ENCODE measurements at regions not wholly inside any gene's neighbourhood (a gene's known extent, or its start where the extent isn't known, plus 50 kb on each side); places are given as distances from the start of the nearest gene placed in this dataset.

GRCh38 chr5:128591598-128592455, 53.8 kb upstream of the FBN2 start:
- no peak for DNase-seq

DNA sequence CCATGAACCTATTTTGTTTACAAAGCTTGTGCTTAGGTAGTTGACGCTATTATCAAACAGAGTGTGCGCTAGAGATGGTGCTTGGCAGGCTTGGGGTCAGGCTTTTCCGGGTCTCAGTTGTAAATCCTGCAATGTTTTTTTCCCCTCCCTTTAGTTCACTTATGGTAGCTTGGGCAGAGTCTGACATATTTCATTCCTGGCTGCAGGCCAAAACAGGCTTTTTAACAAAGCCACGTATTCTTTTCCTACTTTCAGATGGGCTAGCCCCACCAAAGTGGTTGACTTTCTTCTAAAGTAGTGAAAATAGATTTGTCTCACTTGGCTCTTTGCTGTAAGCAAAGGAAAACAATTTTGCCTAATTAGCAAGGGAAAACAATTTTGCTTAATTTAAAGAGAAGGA, 58.0 kb upstream of the FBN2 start:
- DNase-seq: no peak

DNA sequence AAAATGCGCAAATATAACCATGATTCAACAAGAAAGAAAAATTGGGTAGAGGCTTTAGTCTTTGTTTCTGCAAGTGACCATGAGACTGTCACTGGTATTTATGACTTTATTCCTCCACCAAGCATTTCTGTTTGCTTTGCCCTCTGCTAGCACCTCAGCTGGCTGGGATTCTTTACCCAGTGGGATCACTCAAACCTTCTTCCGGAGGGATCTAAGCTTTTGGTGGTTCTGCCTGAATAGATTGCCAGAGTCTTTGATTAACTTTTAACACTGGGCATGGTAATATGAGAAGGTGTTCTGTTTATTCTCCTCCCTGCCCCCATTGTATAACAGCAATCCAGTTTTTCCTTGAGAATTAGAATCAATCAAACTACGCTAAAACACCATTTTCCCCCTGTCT, 59.1 kb upstream of the FBN2 start:
- DNase-seq: no peak

DNA sequence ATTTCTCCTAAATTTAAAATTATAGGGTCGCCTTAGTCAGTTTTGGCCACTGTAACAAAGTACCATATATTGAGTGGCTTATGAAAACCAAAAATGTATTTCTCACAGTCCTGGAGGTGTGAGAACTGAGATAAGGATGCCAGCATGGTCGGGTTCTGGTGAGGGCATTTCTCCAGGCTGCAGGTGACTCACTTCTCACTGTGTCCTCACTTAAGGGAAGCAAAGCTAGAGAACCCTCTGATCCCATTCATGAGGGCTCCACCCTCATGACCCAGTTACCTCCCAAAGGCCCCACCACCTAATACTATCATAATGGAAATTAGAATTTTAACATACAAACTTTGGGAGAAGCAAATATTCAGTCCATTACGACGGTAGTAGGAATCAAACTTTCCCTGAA, 75.1 kb upstream of the FBN2 start:
- no peak for DNase-seq

- no peak for DNase-seq
Observed at GRCh38 chr5:128613766-128614165, 75.7 kb upstream of the FBN2 start.

- DNase-seq: no peak
Observed at GRCh38 chr5:128615578-128615977, 77.5 kb upstream of the FBN2 start.

GRCh38 chr5:128626536-128627090, 88.6 kb upstream of the FBN2 start:
- DNase-seq: no peak

DNA sequence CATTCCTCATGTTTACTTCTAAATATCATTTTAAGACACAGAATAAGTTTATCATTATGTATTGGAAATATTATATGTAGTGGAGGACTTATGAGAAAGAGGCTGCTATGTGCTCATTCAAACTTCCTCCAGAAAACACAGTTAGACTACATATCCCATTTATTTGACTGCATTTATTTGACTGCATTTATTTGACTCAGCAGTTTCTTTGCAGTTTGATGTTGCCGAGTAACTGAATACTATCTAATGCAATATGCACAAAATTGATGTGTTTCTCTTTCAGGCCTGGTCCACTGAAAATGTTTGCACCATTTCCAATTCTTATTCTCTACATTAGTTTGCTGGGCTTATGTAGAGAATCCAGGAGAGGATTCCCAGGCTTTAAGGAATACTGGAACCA, 89.9 kb upstream of the FBN2 start:
- DNase-seq: no peak

- DNase-seq: no peak
Observed at GRCh38 chr5:128629157-128629556, 91.1 kb upstream of the FBN2 start.

GRCh38 chr5:128630121-128630520, 92.1 kb upstream of the FBN2 start:
- DNase-seq: no peak

DNA sequence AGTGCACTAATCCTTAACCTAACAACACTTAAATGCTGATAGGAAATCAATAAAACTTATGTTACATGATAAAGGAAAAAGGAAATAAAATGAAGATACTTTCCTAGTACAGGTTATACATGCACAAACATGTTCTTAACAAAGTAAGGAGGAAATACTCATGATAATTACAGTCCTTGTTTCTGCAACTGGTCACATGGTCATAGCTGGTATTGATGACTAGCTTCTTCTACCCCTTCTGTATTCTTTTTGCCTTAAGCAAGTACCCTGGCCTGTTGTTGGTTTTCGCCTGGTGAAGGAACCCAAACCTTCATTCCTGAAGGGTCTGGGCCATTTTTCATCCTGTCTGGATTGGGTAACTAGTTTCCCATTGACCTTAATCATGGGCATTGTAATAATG, 93.7 kb upstream of the FBN2 start:
- DNase-seq: no peak

DNA sequence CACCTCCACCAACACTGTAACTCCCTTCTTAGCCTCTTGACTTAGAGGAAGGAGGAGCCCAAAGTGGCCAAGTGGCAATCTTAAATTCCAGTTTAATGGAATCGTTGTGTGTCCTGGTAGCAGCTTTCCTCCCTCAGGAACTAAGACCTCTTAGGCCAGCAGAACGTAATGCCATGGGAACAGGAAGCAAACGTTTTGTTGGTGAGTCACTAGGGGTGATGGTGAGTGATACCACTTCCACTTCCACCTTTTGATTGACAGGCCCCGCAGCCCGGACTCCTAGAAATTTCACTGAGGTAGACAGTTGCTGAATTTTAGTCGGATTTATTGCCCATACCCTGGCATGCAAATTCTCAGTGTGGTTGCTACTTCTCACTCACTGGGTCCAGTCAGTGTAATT, 94.2 kb upstream of the FBN2 start:
- no peak for DNase-seq

- DNase-seq: no peak
Observed at GRCh38 chr5:128633901-128634300, 95.9 kb upstream of the FBN2 start.

GRCh38 chr5:128635379-128635778, 97.3 kb upstream of the FBN2 start:
- DNase-seq: no peak

- no peak for DNase-seq
Observed at GRCh38 chr5:128636361-128636760, 98.3 kb upstream of the FBN2 start.

DNA sequence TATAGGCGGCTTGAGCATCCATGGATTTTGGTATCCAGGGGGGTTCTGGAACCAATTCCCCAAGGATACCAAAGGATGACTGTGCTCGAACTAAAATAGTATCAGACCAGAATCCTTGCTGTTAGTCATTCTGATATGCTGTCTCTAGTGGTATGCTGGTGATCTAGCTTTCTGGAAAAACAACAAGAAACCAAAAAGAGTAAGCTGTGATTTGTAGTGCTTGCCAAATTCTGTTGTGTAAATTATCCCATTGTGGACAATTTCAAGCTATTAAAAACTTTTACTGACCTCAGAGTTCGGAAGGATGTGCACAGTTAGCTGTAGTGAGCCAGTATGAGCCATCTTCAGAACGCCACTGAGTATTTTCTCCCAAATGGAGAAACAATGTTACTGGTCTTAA, 99.0 kb upstream of the FBN2 start:
- no peak for DNase-seq

GRCh38 chr5:128641861-128642260, 103.8 kb upstream of the FBN2 start:
- no peak for DNase-seq

DNA sequence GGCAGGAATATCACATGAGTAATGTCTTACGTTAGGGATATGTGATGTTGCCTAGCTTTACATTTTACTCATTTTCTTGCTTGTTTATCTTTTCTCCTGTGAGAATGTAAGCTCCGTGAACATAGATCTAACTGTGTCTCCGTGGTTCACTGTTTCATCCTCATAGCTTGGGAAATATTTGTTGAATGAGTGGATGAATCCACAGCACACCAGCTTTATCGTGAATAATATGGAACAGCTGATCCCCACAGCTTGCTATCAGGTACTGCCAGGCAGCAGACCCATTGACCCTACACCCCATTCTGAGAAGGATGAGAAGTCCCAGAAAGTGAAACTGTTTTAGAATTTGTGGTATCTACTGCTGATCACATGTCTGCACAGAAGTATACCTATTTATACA, 106.8 kb upstream of the FBN2 start:
- no peak for DNase-seq

DNA sequence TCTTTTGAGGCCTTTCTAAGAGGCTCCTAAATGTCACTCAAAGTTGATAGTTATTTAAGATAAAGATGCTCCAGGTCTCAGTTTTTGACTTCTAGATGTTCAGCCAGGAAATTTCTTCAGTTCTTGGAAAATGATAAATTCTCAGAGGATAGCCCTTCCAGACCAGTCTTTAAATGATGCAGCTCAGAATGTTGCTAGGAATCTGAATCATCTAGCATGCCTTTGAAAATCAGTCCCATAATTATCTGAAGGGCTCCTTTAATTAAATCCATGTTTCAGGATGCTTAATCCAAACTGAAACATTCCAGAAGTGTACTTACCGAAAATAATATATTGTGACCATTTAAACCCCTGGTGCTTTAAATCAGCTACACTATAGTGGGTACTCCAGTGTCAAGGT, 107.5 kb upstream of the FBN2 start:
- no peak for DNase-seq

GRCh38 chr5:128646176-128646575, 108.1 kb upstream of the FBN2 start:
- DNase-seq: no peak

GRCh38 chr5:128649192-128649591, 111.1 kb upstream of the FBN2 start:
- DNase-seq: no peak

- no peak for DNase-seq
Observed at GRCh38 chr5:128662997-128663396, 125.0 kb upstream of the FBN2 start.

- no peak for DNase-seq
Observed at GRCh38 chr5:128665747-128666355, 127.8 kb upstream of the FBN2 start.

- no peak for DNase-seq
Observed at GRCh38 chr5:128667152-128667551, 129.1 kb upstream of the FBN2 start.

DNA sequence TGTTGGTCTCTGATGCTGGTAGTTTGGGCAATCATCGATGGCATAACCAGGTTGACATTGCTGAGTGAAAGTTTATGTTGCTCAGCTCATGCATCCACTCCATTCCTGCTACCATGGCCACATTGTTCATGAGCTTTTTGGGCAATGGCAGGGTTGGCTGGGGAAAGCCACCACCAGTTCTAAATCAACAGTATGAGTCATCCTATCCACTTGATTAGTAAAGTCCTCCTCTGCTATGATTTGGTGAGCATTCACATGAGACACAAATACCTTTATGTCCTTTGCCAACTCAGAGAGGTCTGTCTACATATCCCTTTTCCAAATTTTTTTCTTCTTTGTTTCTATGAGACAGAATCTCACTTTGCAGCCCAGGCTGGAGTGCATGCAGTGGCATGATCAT, 129.7 kb upstream of the FBN2 start:
- no peak for DNase-seq

Measured in NCI-H1417 treated with DMSO at 0.1 percent for 48 hours (cell line).